Gastroesophageal sphincter (tissue), 4 donors: ENCODE measurements at regions not wholly inside any gene's neighbourhood (a gene's known extent, or its start where the extent isn't known, plus 50 kb on each side); places are given as distances from the start of the nearest gene placed in this dataset.

Experiments
- ATAC-seq: fragments of 150-250 bp; one replicate; pipeline ENCODE4 v1.9.1; 2016; ENCODE audit warnings: mild to moderate bottlenecking, moderate library complexity
- H3K27ac ChIP-seq, 4 donors: fragments of 200-600 bp; sonication (generic) in 3 of 4; 1 replicate in 3 of 4; 2 replicates in 1 of 4; pipeline ENCODE4 v1.5.1; 2016 to 2019
- H3K27me3 ChIP-seq: fragments of 200-600 bp; sonication (generic); one replicate; pipeline ENCODE4 v1.5.1; 2019
- H3K36me3 ChIP-seq, 2 donors: fragments of 200-600 bp; sonication (generic); one replicate each; pipeline ENCODE4 v1.5.1; 2019; ENCODE audit warnings: control low read depth in 1 of 2
- H3K4me1 ChIP-seq, 3 donors: fragments of 200-600 bp; sonication (generic); 1 replicate in 2 of 3; 2 replicates in 1 of 3; pipeline ENCODE4 v1.5.1; 2016 to 2019; ENCODE audit warnings: control low read depth in 2 of 3
- H3K4me3 ChIP-seq, 2 donors: fragments of 200-600 bp; sonication (generic); one replicate each; pipeline ENCODE4 v1.5.1; 2019; ENCODE audit warnings: mild to moderate bottlenecking in 1 of 2, moderate library complexity in 1 of 2
- H3K9me3 ChIP-seq, 3 donors: fragments of 200-600 bp; sonication (generic); one replicate each; pipeline ENCODE4 v1.5.1; 2017 to 2019; ENCODE audit warnings: control low read depth in 2 of 3
- CTCF ChIP-seq, 4 experiments: fragments of 200-600 bp in 2 of 4; fragments of 450-650 bp in 2 of 4; sonication (generic) in 1 of 4; IDR thresholded peaks; one replicate each; pipeline ENCODE4 v1.5.1; 2017 to 2019; ENCODE audit warnings: antibody characterized with exemption in 4 of 4, mild to moderate bottlenecking in 2 of 4, moderate library complexity in 2 of 4
- EP300 ChIP-seq: sonication (generic); formaldehyde crosslinking; IDR thresholded peaks from one replicate; pipeline ENCODE4 v1.6.1; 2017; ENCODE audit warnings: antibody characterized with exemption, mild to moderate bottlenecking
- POLR2A ChIP-seq, 2 donors: fragments of 450-650 bp; IDR thresholded peaks; one replicate each; pipeline ENCODE4 v1.6.1; 2017; ENCODE audit warnings: antibody characterized with exemption in 2 of 2, mild to moderate bottlenecking in 2 of 2, moderate library complexity in 1 of 2
- POLR2AphosphoS5 ChIP-seq: sonication (generic); formaldehyde crosslinking; IDR thresholded peaks from one replicate; pipeline ENCODE4 v1.6.1; 2017; ENCODE audit warnings: antibody characterized with exemption
- WGBS, 2 donors: methylation state at CpG; one replicate each; pipeline ENCODE4 v1.1.5; 2018; ENCODE audit warnings: low coverage in 1 of 2; 5-methylcytosine and 5-hydroxymethylcytosine counted together

- H3K27me3 ChIP-seq, result no peaks in the 10 kb centered on the region
- no peaks in the 10 kb centered on the region for H3K9me3 ChIP-seq
- 74 to 80% methylated on average over 3 of the region's 4 CpGs for WGBS, 2 donors
- ATAC-seq, result no peak
- no peak overlapping the region for H3K27ac ChIP-seq
- no peaks in the 10 kb centered on the region for H3K4me1 ChIP-seq
- no peaks in the 10 kb centered on the region for H3K36me3 ChIP-seq
- no peak overlapping the region for H3K4me3 ChIP-seq
- TF ChIP-seq POLR2A (IDR thresholded peaks at IDR 0.05) (no peak), POLR2AphosphoS5 (no peak), EP300 (no peak), CTCF (IDR thresholded peaks at IDR 0.05) (no peak)
Measured at GRCh38 chr3:34544136-34544535, 745.7 kb downstream of the PDCD6IP start.

DNA sequence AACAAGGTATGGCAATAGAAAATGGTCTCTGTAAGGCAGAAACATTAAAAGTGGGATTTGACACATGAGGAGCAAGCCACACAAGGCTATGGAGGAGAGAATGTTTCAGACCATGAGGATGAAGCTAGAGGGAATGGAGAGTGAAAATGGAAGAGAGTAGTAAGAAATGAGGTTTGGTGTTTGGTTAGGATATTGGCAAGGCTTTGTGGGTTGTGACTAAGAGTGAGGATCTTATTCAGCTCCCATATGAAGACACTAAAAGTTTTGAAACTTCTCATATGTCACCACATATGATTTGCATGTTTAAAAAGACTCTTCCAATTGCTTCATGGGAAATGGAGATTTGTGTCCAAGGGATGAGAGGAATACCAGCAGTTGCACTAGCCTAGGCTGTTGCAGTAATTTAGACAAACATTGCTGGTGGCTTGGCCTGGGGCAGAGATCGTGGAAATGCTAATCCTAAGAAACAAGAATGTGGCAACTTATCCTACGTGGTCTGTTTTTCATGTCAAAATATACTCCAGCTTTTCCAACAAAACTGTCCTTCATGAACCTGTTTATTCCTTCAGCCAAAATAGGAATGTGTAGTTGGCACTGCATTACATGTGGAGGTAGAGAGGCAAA is 749.0 kb downstream of the PDCD6IP start:
- H3K27me3 ChIP-seq, result no peaks in the 10 kb centered on the region
- 53 to 86% methylated on average over 2 of the region's 2 CpGs for WGBS, 2 donors
- ATAC-seq, result no peak
- TF ChIP-seq EP300 (no peak), CTCF (IDR thresholded peaks at IDR 0.05) (no peak), POLR2A (IDR thresholded peaks at IDR 0.05) (no peak), POLR2AphosphoS5 (no peak)
- H3K36me3 ChIP-seq, result no peaks in the 10 kb centered on the region
- H3K27ac ChIP-seq, result no peak overlapping the region
- H3K9me3 ChIP-seq, result no peaks in the 10 kb centered on the region
- H3K4me1 ChIP-seq, result no peaks in the 10 kb centered on the region
- no peak overlapping the region for H3K4me3 ChIP-seq

- WGBS, 2 donors, result 17% methylated on average over 1 of the region's 1 CpG
- H3K9me3 ChIP-seq, result peaks cover 0 to 12% (median 0%) of the 10 kb centered on the region in 3 donors
- H3K27me3 ChIP-seq, result no peaks in the 10 kb centered on the region
- ATAC-seq, result no peak
- no peaks in the 10 kb centered on the region for H3K4me1 ChIP-seq
- H3K36me3 ChIP-seq, result no peaks in the 10 kb centered on the region
- no peak overlapping the region for H3K4me3 ChIP-seq
- H3K27ac ChIP-seq, result no peak overlapping the region
- no peak for TF ChIP-seq POLR2A (IDR thresholded peaks at IDR 0.05)
- TF ChIP-seq POLR2AphosphoS5, result no peak
- no peak for TF ChIP-seq CTCF (IDR thresholded peaks at IDR 0.05)
- TF ChIP-seq EP300, result no peak
Measured at GRCh38 chr3:34567266-34567665, 768.8 kb downstream of the PDCD6IP start.

DNA sequence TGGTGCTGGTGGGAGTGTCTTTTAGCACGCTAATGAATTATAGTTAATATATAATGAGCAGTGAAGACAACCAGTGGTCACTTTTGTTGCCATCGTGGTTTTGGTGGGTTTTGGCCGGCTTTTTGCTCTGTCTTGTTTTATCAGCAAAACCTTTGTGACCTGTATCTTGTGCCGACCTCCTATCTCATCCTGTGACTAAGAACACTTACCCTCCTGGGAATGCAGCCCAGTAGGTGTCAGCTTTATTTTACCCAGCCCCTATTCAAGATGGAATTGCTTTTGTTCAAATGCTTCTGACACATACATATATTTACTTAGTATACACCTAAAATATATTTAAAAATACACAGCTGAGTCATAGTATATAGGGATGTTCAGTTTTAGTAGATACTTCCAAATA is 770.3 kb downstream of the PDCD6IP start:
- 54 to 91% methylated on average over 4 of the region's 4 CpGs for WGBS, 2 donors
- ATAC-seq, result no peak
- H3K4me1 ChIP-seq, result no peaks in the 10 kb centered on the region
- no peak for TF ChIP-seq CTCF (IDR thresholded peaks at IDR 0.05)
- TF ChIP-seq POLR2AphosphoS5, result no peak
- no peak for TF ChIP-seq POLR2A (IDR thresholded peaks at IDR 0.05)
- no peak for TF ChIP-seq EP300
- no peaks in the 10 kb centered on the region for H3K27me3 ChIP-seq
- peaks cover 0 to 12% (median 0%) of the 10 kb centered on the region in 3 donors for H3K9me3 ChIP-seq
- no peak overlapping the region for H3K27ac ChIP-seq
- no peaks in the 10 kb centered on the region for H3K36me3 ChIP-seq
- H3K4me3 ChIP-seq, result no peak overlapping the region

DNA sequence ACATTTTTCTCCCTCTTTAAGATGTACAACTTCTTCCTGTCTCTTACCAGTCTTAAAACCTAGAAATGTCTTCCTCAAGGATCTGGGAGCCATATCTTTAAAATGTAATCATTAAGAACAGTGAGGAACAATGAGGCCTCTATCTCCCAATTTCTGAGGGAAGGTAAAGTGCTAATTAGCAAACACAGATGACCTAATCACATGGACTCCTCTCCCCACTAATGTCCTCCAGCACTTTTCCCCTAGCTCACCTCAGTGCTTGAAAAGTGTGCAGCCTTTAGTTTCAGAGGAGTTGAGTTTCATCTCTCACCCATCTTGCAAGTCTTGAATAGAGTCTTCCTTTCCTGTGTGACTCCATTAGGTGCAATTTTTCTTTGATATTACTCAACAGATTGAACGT is 771.0 kb downstream of the PDCD6IP start:
- Histone ChIP-seq H3K27me3 (no peaks in the 10 kb centered on the region), H3K36me3 (no peaks in the 10 kb centered on the region), H3K4me1 (no peaks in the 10 kb centered on the region), H3K9me3 (peaks cover 0 to 12% (median 0%) of the 10 kb centered on the region in 3 donors), H3K4me3 (no peak overlapping the region), H3K27ac (no peak overlapping the region)
- 33% methylated on average over 1 of the region's 1 CpG for WGBS, 2 donors
- no peak for ATAC-seq
- TF ChIP-seq EP300 (no peak), CTCF (IDR thresholded peaks at IDR 0.05) (no peak), POLR2AphosphoS5 (no peak), POLR2A (IDR thresholded peaks at IDR 0.05) (no peak)
